SK-N-SH treated with all-trans-retinoic acid at 6 μM for 48 hours (cell line): ENCODE measurements at regions not wholly inside any gene's neighbourhood (a gene's known extent, or its start where the extent isn't known, plus 50 kb on each side); places are given as distances from the start of the nearest gene placed in this dataset.

Experiments
- ESRRG ChIP-seq: fragments of 250-450 bp; sonication (Bioruptor Pico); IDR thresholded peaks from 2 replicates; pipeline ENCODE4 v1.6.1; 2021; ENCODE audit warnings: mild to moderate bottlenecking
- ZFP3 ChIP-seq: fragments of 250-450 bp; sonication (Bioruptor Pico); IDR thresholded peaks from 2 replicates; pipeline ENCODE4 v1.5.0; 2020; ENCODE audit warnings: mild to moderate bottlenecking, moderate library complexity
- ZNF565 ChIP-seq: fragments of 450-650 bp; formaldehyde crosslinking; conservative IDR thresholded peaks from 2 replicates; pipeline ENCODE4 v1.5.0; 2020; ENCODE audit warnings: low read depth, mild to moderate bottlenecking, moderate library complexity
- TF ChIP-seq, protein P1 (sequence below): fragments of 250-450 bp; sonication (Bioruptor Pico); IDR thresholded peaks from 2 replicates; pipeline ENCODE4 v1.5.1; 2020; ENCODE audit warnings: low read depth, mild to moderate bottlenecking, moderate library complexity

DNA sequence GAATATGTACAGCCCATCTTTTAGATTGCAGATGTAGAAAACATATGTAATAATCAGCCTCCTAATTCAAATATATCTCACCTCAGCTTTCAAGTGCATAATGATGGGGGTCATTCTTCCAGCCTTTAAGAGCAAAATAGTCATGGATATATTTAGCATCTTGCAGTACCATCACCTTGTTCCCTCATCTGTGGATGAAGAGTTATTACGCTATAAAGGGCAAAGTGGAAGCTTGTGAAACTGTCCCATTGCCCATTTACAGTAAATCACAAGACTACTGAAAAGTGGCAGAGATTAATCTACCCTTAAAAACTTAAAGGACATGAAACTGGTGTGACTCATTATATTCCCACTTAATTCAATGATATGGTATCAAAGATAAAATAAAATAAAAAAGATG lies 979.7 kb upstream of the HS3ST1 start:
- TF ChIP-seq, protein P1, sequence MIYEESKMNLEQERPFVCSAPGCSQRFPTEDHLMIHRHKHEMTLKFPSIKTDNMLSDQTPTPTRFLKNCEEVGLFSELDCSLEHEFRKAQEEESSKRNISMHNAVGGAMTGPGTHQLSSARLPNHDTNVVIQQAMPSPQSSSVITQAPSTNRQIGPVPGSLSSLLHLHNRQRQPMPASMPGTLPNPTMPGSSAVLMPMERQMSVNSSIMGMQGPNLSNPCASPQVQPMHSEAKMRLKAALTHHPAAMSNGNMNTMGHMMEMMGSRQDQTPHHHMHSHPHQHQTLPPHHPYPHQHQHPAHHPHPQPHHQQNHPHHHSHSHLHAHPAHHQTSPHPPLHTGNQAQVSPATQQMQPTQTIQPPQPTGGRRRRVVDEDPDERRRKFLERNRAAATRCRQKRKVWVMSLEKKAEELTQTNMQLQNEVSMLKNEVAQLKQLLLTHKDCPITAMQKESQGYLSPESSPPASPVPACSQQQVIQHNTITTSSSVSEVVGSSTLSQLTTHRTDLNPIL (CRISPR knock-in tag) = no peak
- TF ChIP-seq ZNF565 (CRISPR knock-in tag) (no peak), ZFP3 (CRISPR knock-in tag) (no peak), ESRRG (CRISPR knock-in tag) (no peak)
